Neuronal stem cell (in vitro differentiated cells): ENCODE measurements at regions not wholly inside any gene's neighbourhood (a gene's known extent, or its start where the extent isn't known, plus 50 kb on each side); places are given as distances from the start of the nearest gene placed in this dataset.

ENCODE experiments used
- DNase-seq: peaks from one replicate; pipeline ENCODE4 v3.0.0-alpha.2; 2013; ENCODE audit warnings: low spot score
- H2AFZ ChIP-seq: one replicate; pipeline ENCODE4 v1.6.1; 2013; ENCODE audit warnings: mild to moderate bottlenecking, low read length, inconsistent platforms
- H2AK5ac ChIP-seq: 2 replicates; pipeline ENCODE4 v1.6.1; 2013; ENCODE audit warnings: low read depth, mild to moderate bottlenecking, inconsistent platforms, low read length, moderate library complexity, mixed read lengths
- H2BK120ac ChIP-seq: 2 replicates; pipeline ENCODE4 v1.6.1; 2013; ENCODE audit warnings: low read depth, mild to moderate bottlenecking, inconsistent platforms, low read length, moderate library complexity, mixed read lengths
- H2BK12ac ChIP-seq: one replicate; pipeline ENCODE4 v1.6.1; 2013; ENCODE audit warnings: low read length, inconsistent platforms
- H2BK15ac ChIP-seq: 2 replicates; pipeline ENCODE4 v1.6.1; 2013; ENCODE audit warnings: mild to moderate bottlenecking, low read length, inconsistent platforms, mixed read lengths
- H2BK5ac ChIP-seq: one replicate; pipeline ENCODE4 v1.6.1; 2013; ENCODE audit warnings: inconsistent platforms, mild to moderate bottlenecking, low read length, moderate library complexity
- H3K14ac ChIP-seq: one replicate; pipeline ENCODE4 v1.6.1; 2013; ENCODE audit warnings: low read length, inconsistent platforms
- H3K18ac ChIP-seq: 2 replicates; pipeline ENCODE4 v1.6.1; 2013; ENCODE audit warnings: low read length, inconsistent platforms
- H3K23ac ChIP-seq: 2 replicates; pipeline ENCODE4 v1.6.1; 2013; ENCODE audit warnings: low read depth, mild to moderate bottlenecking, mixed read lengths, low read length, inconsistent platforms; ENCODE audit not compliant: poor library complexity
- H3K27ac ChIP-seq: replicated peaks from 3 replicates; pipeline ENCODE4 v1.5.1; 2013; ENCODE audit warnings: low read length, inconsistent platforms
- H3K27me3 ChIP-seq, 3 experiments: 2 replicates each; pipeline ENCODE4 v1.6.1; 2013; ENCODE audit warnings: low read length in 3 of 3, mild to moderate bottlenecking in 2 of 3, inconsistent platforms in 1 of 3, low read depth in 1 of 3, mixed read lengths in 1 of 3, moderate library complexity in 1 of 3; ENCODE audit not compliant: control insufficient read depth in 3 of 3, insufficient read depth in 3 of 3
- H3K36me3 ChIP-seq, 2 donors: replicated peaks in 1 of 2; 2 replicates each; pipeline ENCODE4 v1.6.1; 2013; ENCODE audit warnings: low read length in 2 of 2; ENCODE audit not compliant: control insufficient read depth in 2 of 2, insufficient read depth in 2 of 2
- H3K4ac ChIP-seq: 2 replicates; pipeline ENCODE4 v1.6.1; 2013; ENCODE audit warnings: inconsistent platforms, mild to moderate bottlenecking, low read length, moderate library complexity
- H3K4me1 ChIP-seq, 2 donors: 1 replicate in 1 of 2; 2 replicates in 1 of 2; pipeline ENCODE4 v1.6.1; 2013; ENCODE audit warnings: low read length in 2 of 2, low read depth in 1 of 2; ENCODE audit not compliant: control insufficient read depth in 2 of 2, insufficient read depth in 1 of 2
- H3K4me2 ChIP-seq: one replicate; pipeline ENCODE4 v1.6.1; 2013; ENCODE audit warnings: mild to moderate bottlenecking, low read length, inconsistent platforms; ENCODE audit not compliant: insufficient read depth, poor library complexity, severe bottlenecking
- H3K4me3 ChIP-seq, 2 donors: 2 replicates each; pipeline ENCODE4 v1.5.1; 2013; ENCODE audit warnings: low read length in 2 of 2, mild to moderate bottlenecking in 2 of 2, inconsistent platforms in 1 of 2, moderate library complexity in 1 of 2
- H3K79me1 ChIP-seq: one replicate; pipeline ENCODE4 v1.6.1; 2013; ENCODE audit warnings: low read depth, mild to moderate bottlenecking, inconsistent platforms, low read length, moderate library complexity
- H3K9ac ChIP-seq: one replicate; pipeline ENCODE4 v1.6.1; 2013; ENCODE audit warnings: mild to moderate bottlenecking, low read depth, low read length, inconsistent platforms; ENCODE audit not compliant: poor library complexity
- H3K9me3 ChIP-seq, 2 donors: replicated peaks in 1 of 2; 2 replicates each; pipeline versions ENCODE3 to v1.6.1; 2013; ENCODE audit warnings: low read length in 2 of 2, mild to moderate bottlenecking in 2 of 2, inconsistent platforms in 1 of 2, low read depth in 1 of 2, mixed read lengths in 1 of 2, moderate library complexity in 1 of 2; ENCODE audit not compliant: control insufficient read depth in 2 of 2, insufficient read depth in 1 of 2
- H4K8ac ChIP-seq: one replicate; pipeline ENCODE4 v1.6.1; 2013; ENCODE audit warnings: low read depth, mild to moderate bottlenecking, inconsistent platforms, low read length, moderate library complexity
- H4K91ac ChIP-seq: one replicate; pipeline ENCODE4 v1.6.1; 2013; ENCODE audit warnings: low read length, low read depth, mild to moderate bottlenecking, inconsistent platforms; ENCODE audit not compliant: poor library complexity
- WGBS, 2 donors: extraction: QIAGEN DNeasy Blood & Tissue Kit; methylation state at CpG; one replicate each; pipeline ENCODE4 v1.1.7; 2013; ENCODE audit warnings: missing lambda C conversion rate in 2 of 2, mixed read lengths in 1 of 2; ENCODE audit not compliant: insufficient read length in 2 of 2, insufficient replicate concordance in 1 of 2; ENCODE audit errors: extremely low coverage in 2 of 2; 5-methylcytosine and 5-hydroxymethylcytosine counted together

DNA sequence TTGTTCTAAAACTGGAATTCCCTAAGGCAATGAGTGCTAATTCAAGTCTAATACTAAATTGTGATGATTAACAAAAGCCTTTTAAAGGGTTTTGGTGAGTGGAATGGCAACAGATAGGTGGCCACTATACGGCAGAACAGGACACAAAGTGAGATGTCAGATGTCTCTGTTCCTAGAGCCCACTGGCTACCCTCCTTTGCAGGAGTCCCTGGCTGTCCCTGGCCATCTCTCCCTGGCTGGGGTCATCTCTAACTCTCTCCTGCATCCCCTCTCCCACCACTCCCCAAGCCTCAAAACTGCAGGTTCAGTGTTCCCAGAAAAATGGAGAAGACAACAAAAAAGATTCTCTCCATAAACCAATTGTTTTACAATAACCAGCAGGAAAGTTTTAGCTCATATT lies 79.2 kb downstream of the MDH1 start:
- no peak overlapping the region for H3K4me3 ChIP-seq
- no peak overlapping the region for H2BK12ac ChIP-seq
- no peak overlapping the region for H3K18ac ChIP-seq
- H2AFZ ChIP-seq = no peak overlapping the region
- H4K91ac ChIP-seq = no peak overlapping the region
- no peaks in the 10 kb centered on the region for H3K9me3 ChIP-seq
- H3K23ac ChIP-seq = no peak overlapping the region
- H3K9ac ChIP-seq = no peak overlapping the region
- no peak overlapping the region for H2BK5ac ChIP-seq
- H3K4me2 ChIP-seq = no peak overlapping the region
- no peak overlapping the region for H3K14ac ChIP-seq
- no CpG with 5 or more reads among the region's 1 CpG for WGBS, 2 donors
- no peaks in the 10 kb centered on the region for H3K36me3 ChIP-seq
- no peaks in the 10 kb centered on the region for H3K27me3 ChIP-seq
- H2AK5ac ChIP-seq = no peak overlapping the region
- H2BK120ac ChIP-seq = no peak overlapping the region
- DNase-seq = no peak
- H3K4me1 ChIP-seq = peaks cover 0 to 4% of the 10 kb centered on the region in 2 donors
- no peak overlapping the region for H4K8ac ChIP-seq
- H3K79me1 ChIP-seq = no peaks in the 10 kb centered on the region
- H3K4ac ChIP-seq = no peak overlapping the region
- H2BK15ac ChIP-seq = no peak overlapping the region
- no peak overlapping the region for H3K27ac ChIP-seq

DNA sequence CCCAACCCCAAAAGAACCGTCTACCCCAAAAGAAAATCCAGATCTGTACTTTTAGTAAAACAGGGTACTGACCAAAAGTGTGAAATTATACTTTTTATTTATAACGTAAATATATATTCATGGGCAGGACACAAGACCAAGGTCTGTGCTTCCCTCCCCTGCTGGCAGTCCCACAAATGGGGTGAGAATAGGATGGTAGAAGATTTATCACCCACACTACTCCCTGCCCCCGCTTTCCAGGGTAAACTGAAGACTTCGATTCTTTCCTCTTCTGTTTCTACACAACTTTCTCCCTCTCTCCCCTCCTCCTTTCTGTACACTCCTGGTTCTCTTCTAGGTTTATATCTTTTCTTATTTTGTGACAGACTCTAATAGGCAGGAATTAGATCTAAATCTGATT lies 79.7 kb downstream of the MDH1 start:
- H2BK15ac ChIP-seq = no peak overlapping the region
- WGBS, 2 donors = no CpG with 5 or more reads among the region's 4 CpGs
- no peaks in the 10 kb centered on the region for H3K9me3 ChIP-seq
- H3K14ac ChIP-seq = no peak overlapping the region
- no peak overlapping the region for H3K18ac ChIP-seq
- no peak for DNase-seq
- H3K4me1 ChIP-seq = peaks cover 0 to 4% of the 10 kb centered on the region in 2 donors
- H4K91ac ChIP-seq = no peak overlapping the region
- H3K4me3 ChIP-seq = no peak overlapping the region
- no peak overlapping the region for H2BK120ac ChIP-seq
- H3K4me2 ChIP-seq = no peak overlapping the region
- H3K27me3 ChIP-seq = no peaks in the 10 kb centered on the region
- H3K23ac ChIP-seq = no peak overlapping the region
- H2BK12ac ChIP-seq = no peak overlapping the region
- no peak overlapping the region for H3K9ac ChIP-seq
- H3K27ac ChIP-seq = no peak overlapping the region
- H2BK5ac ChIP-seq = no peak overlapping the region
- H2AFZ ChIP-seq = no peak overlapping the region
- no peaks in the 10 kb centered on the region for H3K79me1 ChIP-seq
- no peak overlapping the region for H4K8ac ChIP-seq
- no peak overlapping the region for H3K4ac ChIP-seq
- H2AK5ac ChIP-seq = no peak overlapping the region
- no peaks in the 10 kb centered on the region for H3K36me3 ChIP-seq

DNA sequence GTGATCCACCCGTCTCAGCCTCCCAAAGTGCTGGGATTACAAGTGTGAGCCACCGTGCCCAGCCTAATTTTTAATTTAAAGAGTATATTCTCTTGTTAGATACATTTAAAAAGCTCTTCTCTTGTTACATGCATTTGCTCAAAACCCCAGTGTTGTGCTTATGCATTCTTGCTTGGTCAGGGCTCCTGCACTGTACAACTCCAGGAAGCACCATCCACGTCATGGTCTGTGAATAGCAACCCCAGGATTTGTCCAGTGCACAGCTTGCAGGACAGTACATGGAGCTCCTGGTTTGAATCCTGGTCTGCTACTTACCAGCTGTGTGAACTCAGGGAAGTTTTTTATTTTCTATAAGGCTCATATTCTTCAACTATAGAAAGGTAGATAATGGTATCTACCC lies 80.8 kb downstream of the MDH1 start:
- no peak overlapping the region for H2AFZ ChIP-seq

DNA sequence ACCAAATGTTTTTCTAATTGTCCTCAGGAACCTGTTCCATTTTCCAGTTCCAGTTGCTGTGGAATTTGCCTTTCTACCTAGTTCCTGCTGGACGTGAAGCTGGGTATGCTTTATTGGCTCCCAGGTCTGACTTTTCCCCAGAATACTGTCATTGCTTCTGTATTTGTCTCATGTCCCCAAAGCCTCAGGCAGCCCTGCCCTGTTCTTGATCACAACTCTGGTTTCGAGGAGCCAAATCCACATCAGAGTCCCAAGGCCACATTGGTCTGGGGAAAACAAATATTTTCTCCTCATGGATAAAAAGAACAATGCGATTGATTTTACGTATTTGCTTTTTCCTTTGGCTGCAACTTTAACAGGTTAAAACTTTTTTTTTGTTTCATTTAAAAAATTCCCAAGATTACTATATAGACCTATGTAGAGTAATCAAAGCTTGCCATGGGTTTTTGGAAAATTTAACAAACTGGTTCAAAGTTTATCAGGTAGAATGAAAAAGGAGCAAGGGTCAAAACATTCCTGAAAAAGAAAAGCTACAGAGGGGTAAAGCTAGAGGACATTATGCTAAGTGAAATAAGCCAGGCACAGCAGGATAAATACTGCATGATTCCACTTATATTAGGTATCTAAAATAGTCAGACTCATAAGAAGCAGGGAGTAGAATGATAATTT lies 85.2 kb downstream of the MDH1 start:
- Histone ChIP-seq H3K4me3 (no peak overlapping the region), H3K9ac (no peak overlapping the region), H3K4me1 (no peaks in the 10 kb centered on the region), H3K27me3 (no peaks in the 10 kb centered on the region), H3K14ac (no peak overlapping the region), H2BK12ac (no peak overlapping the region), H3K9me3 (no peaks in the 10 kb centered on the region), H2BK15ac (no peak overlapping the region), H4K91ac (no peak overlapping the region), H2AFZ (no peak overlapping the region), H4K8ac (no peak overlapping the region), H3K23ac (no peak overlapping the region), H3K18ac (no peak overlapping the region), H3K79me1 (no peaks in the 10 kb centered on the region), H2AK5ac (no peak overlapping the region), H3K4me2 (no peak overlapping the region), H3K36me3 (no peaks in the 10 kb centered on the region), H3K27ac (no peak overlapping the region), H2BK120ac (no peak overlapping the region), H2BK5ac (no peak overlapping the region), H3K4ac (no peak overlapping the region)
- WGBS, 2 donors = no CpG with 5 or more reads among the region's 4 CpGs
- no peak for DNase-seq

More for the DNA sequence above, 80.8 kb downstream of the MDH1 start:
- H4K8ac ChIP-seq = no peak overlapping the region
- no peak for DNase-seq
- H3K4me1 ChIP-seq = peaks cover 0 to 4% of the 10 kb centered on the region in 2 donors
- H3K23ac ChIP-seq = no peak overlapping the region
- H3K4ac ChIP-seq = no peak overlapping the region
- H2BK15ac ChIP-seq = no peak overlapping the region
- no CpG with 5 or more reads among the region's 3 CpGs for WGBS, 2 donors
- no peak overlapping the region for H3K27ac ChIP-seq
- no peak overlapping the region for H3K14ac ChIP-seq
- H2BK12ac ChIP-seq = no peak overlapping the region
- H3K4me3 ChIP-seq = no peak overlapping the region
- no peak overlapping the region for H3K4me2 ChIP-seq
- no peak overlapping the region for H2AK5ac ChIP-seq
- H2BK120ac ChIP-seq = no peak overlapping the region
- no peak overlapping the region for H3K18ac ChIP-seq
- H3K79me1 ChIP-seq = no peaks in the 10 kb centered on the region
- H3K9me3 ChIP-seq = no peaks in the 10 kb centered on the region
- no peak overlapping the region for H2BK5ac ChIP-seq
- H3K36me3 ChIP-seq = no peaks in the 10 kb centered on the region
- no peak overlapping the region for H3K9ac ChIP-seq
- H3K27me3 ChIP-seq = no peaks in the 10 kb centered on the region
- no peak overlapping the region for H4K91ac ChIP-seq
